Memory B cell (primary cell): ENCODE measurements at regions not wholly inside any gene's neighbourhood (a gene's known extent, or its start where the extent isn't known, plus 50 kb on each side); places are given as distances from the start of the nearest gene placed in this dataset.

ENCODE experiments used
- ATAC-seq: fragments of 150-1000 bp; cut with Tn5 transposase; 2 replicates; pipeline ENCODE4 v1.10.0; 2021; ENCODE audit warnings: low read depth, mild to moderate bottlenecking, moderate library complexity
- DNase-seq, 2 donors: peaks; one replicate each; pipeline ENCODE4 v3.0.0; 2022; ENCODE audit warnings: low spot score in 2 of 2
- H3K27ac Mint-ChIP-seq: one replicate; pipeline ENCODE4 v1.8.0; 2022; ENCODE audit warnings: mild to moderate bottlenecking, moderate library complexity, mixed read lengths
- H3K27me3 Mint-ChIP-seq: one replicate; pipeline ENCODE4 v1.8.0; 2022; ENCODE audit warnings: mixed read lengths
- H3K36me3 Mint-ChIP-seq: one replicate; pipeline ENCODE4 v1.8.0; 2022; ENCODE audit warnings: mild to moderate bottlenecking, mixed read lengths
- H3K4me1 Mint-ChIP-seq: one replicate; pipeline ENCODE4 v1.8.0; 2022; ENCODE audit warnings: mixed read lengths
- H3K4me3 Mint-ChIP-seq: one replicate; pipeline ENCODE4 v1.8.0; 2022; ENCODE audit warnings: mild to moderate bottlenecking, moderate library complexity, mixed read lengths
- H3K9me3 Mint-ChIP-seq: one replicate; pipeline ENCODE4 v1.8.0; 2022; ENCODE audit warnings: mixed read lengths

GRCh38 chr5:167180906-167181305 lies 1110.5 kb upstream of the WWC1 start:
- Mint-ChIP-seq H3K27ac (no peak overlapping the region), H3K4me3 (no peak overlapping the region)

GRCh38 chr5:167205881-167206280 lies 1085.6 kb upstream of the WWC1 start:
- H3K4me3 Mint-ChIP-seq, result no peak overlapping the region
- H3K36me3 Mint-ChIP-seq, result no peaks in the 10 kb centered on the region
- no peaks in the 10 kb centered on the region for H3K4me1 Mint-ChIP-seq

More at GRCh38 chr5:167180906-167181305, 1110.5 kb upstream of the WWC1 start:
- DNase-seq (no peak), ATAC-seq (no peak)
- Mint-ChIP-seq H3K9me3 (peaks cover 1% of the 10 kb centered on the region), H3K4me1 (no peaks in the 10 kb centered on the region), H3K27me3 (no peaks in the 10 kb centered on the region), H3K36me3 (no peaks in the 10 kb centered on the region)

DNA sequence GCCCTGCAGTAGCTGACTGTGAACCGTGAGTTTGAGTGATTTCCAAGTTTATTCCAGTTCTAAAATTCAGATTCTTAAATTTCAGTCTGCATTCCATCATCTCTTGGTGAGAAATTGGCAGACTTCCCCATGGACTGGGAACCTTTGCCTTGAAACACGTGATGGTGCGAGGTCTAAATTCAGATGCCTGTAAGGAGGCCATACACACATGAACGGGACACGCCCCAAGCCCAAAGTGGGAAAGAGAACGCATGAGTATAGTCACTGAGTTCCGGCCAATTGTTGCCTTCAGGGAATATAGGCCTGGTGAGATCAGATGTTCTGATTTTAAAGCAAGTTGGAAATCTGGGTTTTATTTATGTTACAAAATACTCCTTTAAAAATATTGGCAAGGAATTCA lies 1084.4 kb upstream of the WWC1 start:
- Mint-ChIP-seq H3K27ac (no peak overlapping the region), H3K4me3 (no peak overlapping the region), H3K4me1 (no peaks in the 10 kb centered on the region), H3K27me3 (no peaks in the 10 kb centered on the region), H3K9me3 (peaks cover 5% of the 10 kb centered on the region), H3K36me3 (no peaks in the 10 kb centered on the region)
- ATAC-seq (no peak), DNase-seq (no peak)

More at GRCh38 chr5:167205881-167206280, 1085.6 kb upstream of the WWC1 start:
- DNase-seq (no peak), ATAC-seq (no peak)
- Mint-ChIP-seq H3K9me3 (peaks cover 5% of the 10 kb centered on the region), H3K27ac (no peak overlapping the region), H3K27me3 (no peaks in the 10 kb centered on the region)

DNA sequence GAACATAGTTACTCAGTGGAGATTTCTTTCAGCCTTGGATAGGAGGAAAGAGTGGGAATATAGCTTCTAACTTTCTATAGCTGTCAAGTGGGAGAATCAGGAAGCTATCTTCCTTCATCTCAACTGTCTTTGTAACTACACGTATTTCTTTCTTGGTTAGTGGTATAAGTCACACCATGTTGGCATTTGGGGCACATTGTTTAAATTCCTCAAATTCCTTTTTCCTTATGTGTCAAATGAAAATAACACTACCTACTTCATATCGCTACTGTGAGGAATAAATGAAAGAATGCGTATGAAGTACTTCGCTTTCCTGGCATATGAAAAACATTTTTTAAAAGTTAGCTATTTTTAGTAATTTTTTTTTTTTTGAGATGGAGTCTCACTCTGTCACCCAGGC lies 1082.5 kb upstream of the WWC1 start:
- Mint-ChIP-seq H3K4me1 (no peaks in the 10 kb centered on the region), H3K36me3 (no peaks in the 10 kb centered on the region), H3K9me3 (peaks cover 2% of the 10 kb centered on the region), H3K4me3 (no peak overlapping the region), H3K27me3 (no peaks in the 10 kb centered on the region), H3K27ac (no peak overlapping the region)
- no peak for DNase-seq
- ATAC-seq, result no peak

DNA sequence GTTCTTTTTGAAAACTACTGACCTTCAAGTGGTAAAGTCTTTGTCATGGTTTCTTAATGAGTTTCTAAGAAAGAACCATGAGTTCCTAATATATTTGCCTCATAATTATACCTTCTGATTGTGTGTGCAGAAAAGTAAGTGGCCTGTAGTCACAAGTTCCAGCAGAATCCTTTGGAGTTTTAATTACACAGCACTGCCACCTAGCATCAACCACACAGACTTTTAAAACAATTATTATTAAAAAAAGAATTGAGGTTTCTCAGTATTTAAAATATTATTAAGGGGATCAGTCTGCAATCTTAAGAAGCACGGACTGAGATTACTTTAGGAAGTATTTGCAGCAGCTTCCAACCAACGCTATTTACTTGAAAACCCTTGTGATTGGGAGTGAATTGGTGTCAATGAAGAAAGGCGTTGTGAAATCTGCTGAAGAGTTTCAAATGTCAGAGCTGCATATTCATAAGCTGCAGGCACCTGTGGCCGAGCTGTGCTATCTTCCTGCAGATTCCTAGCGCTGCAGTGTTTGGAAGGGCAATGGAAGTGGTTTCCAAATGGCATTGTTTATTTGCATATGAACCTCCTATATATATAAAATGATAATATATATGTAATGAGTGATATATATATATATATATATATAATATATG lies 1074.2 kb upstream of the WWC1 start:
- ATAC-seq (no peak), DNase-seq (no peak)
- H3K36me3 Mint-ChIP-seq, result no peaks in the 10 kb centered on the region
- peaks cover 4% of the 10 kb centered on the region for H3K9me3 Mint-ChIP-seq
- no peak overlapping the region for H3K4me3 Mint-ChIP-seq
- no peaks in the 10 kb centered on the region for H3K4me1 Mint-ChIP-seq
- no peak overlapping the region for H3K27ac Mint-ChIP-seq
- no peaks in the 10 kb centered on the region for H3K27me3 Mint-ChIP-seq

DNA sequence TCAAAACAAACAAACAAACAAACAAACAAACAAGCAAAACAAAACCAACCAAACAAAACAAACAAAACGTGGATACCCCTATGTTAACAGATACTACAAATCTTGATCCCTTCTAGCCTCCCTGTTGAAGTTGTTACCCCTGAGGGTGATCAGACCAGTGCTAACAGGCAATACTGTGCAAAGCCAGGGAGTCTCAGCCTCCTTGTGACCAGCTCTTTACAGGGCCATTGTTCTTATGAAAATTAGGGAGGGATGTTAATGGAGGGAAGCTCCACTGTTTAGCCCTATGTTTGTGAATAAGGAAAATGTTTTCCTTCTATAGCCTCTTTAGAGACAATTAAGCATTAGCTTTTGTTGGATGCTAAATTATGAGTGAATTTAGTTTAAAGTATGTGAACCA lies 1072.1 kb upstream of the WWC1 start:
- no peaks in the 10 kb centered on the region for H3K27me3 Mint-ChIP-seq
- no peak overlapping the region for H3K27ac Mint-ChIP-seq
- no peaks in the 10 kb centered on the region for H3K4me1 Mint-ChIP-seq
- no peak overlapping the region for H3K4me3 Mint-ChIP-seq
- peaks cover 5% of the 10 kb centered on the region for H3K9me3 Mint-ChIP-seq
- ATAC-seq (no peak), DNase-seq (no peak)
- H3K36me3 Mint-ChIP-seq, result no peaks in the 10 kb centered on the region

DNA sequence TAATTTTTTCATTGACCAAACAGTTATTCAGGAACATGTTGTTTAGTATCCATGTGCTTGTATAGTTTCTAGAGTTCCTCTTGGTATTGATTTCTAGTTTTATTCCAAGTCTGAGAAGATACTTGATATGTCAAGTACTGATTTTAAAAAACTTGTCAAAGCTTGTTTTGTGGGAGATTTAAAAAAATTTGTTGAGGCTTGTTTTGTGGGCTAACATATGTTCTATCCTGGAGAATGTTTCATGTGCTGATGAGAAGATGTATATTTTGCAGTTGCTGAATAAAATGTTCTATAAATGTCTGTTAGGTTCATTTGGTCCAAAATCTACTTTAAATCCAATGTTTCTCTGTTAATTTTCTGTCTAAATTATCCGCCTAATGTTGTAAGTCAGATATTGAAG lies 1065.1 kb upstream of the WWC1 start:
- no peak for DNase-seq
- Mint-ChIP-seq H3K27ac (no peak overlapping the region), H3K9me3 (peaks cover 9% of the 10 kb centered on the region), H3K4me1 (no peaks in the 10 kb centered on the region), H3K27me3 (no peaks in the 10 kb centered on the region), H3K4me3 (no peak overlapping the region), H3K36me3 (no peaks in the 10 kb centered on the region)
- ATAC-seq, result no peak

GRCh38 chr5:167228134-167228533 lies 1063.3 kb upstream of the WWC1 start:
- Mint-ChIP-seq H3K4me1 (no peaks in the 10 kb centered on the region), H3K27me3 (no peaks in the 10 kb centered on the region), H3K4me3 (no peak overlapping the region), H3K36me3 (no peaks in the 10 kb centered on the region), H3K27ac (no peak overlapping the region), H3K9me3 (peaks cover 9% of the 10 kb centered on the region)
- DNase-seq (no peak), ATAC-seq (no peak)

DNA sequence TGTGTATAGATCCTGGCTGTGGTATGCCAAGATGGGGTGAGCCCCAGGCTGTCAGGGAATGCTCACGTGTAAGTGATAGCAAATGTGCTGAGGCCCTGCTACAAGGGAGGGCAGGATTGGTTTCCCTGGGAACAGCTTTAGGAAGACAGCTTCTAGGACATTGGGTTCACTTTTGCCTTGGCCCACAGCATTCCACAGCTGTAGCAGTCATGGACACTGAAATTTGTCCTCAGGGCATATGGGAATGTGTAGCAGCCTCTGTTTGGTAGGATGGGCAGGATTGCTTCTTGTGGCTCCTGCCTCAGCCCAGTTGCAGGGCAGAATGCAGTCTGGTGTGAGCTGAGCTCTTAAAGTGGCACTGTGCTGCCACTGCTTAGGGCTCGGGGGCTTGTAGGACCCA lies 1061.7 kb upstream of the WWC1 start:
- Mint-ChIP-seq H3K4me3 (no peak overlapping the region), H3K36me3 (no peaks in the 10 kb centered on the region), H3K9me3 (peaks cover 7% of the 10 kb centered on the region), H3K27ac (no peak overlapping the region), H3K27me3 (no peaks in the 10 kb centered on the region), H3K4me1 (no peaks in the 10 kb centered on the region)
- no peak for ATAC-seq
- no peak for DNase-seq

DNA sequence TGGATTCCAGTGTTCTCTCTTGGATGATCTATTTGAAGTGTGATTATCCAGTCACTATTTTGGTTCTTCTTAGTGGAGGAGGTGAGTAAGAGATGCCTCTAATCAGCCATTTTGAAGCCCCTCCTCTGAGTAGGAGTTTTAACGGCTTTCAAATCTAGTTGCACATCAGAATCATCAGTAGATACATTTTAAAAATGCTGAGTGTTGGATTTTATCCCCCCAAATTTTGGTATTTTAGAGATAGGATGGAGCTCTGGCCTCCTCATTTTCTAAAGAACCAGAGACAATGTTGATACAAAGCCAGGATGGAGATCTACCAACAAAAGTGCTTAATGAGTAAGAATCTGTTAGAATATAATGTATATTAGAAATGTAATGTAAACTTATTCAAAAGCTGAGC lies 1061.0 kb upstream of the WWC1 start:
- no peak overlapping the region for H3K27ac Mint-ChIP-seq
- no peaks in the 10 kb centered on the region for H3K36me3 Mint-ChIP-seq
- no peak overlapping the region for H3K4me3 Mint-ChIP-seq
- H3K27me3 Mint-ChIP-seq, result no peaks in the 10 kb centered on the region
- no peaks in the 10 kb centered on the region for H3K4me1 Mint-ChIP-seq
- peaks cover 5% of the 10 kb centered on the region for H3K9me3 Mint-ChIP-seq
- DNase-seq (no peak), ATAC-seq (no peak)

GRCh38 chr5:167232675-167233311 lies 1058.7 kb upstream of the WWC1 start:
- Mint-ChIP-seq H3K36me3 (no peaks in the 10 kb centered on the region), H3K27me3 (no peaks in the 10 kb centered on the region), H3K4me1 (no peaks in the 10 kb centered on the region), H3K9me3 (peaks cover 3% of the 10 kb centered on the region), H3K4me3 (no peak overlapping the region), H3K27ac (no peak overlapping the region)
- DNase-seq (no peak), ATAC-seq (no peak)

- Mint-ChIP-seq H3K36me3 (no peaks in the 10 kb centered on the region), H3K27ac (no peak overlapping the region), H3K9me3 (peaks cover 3% of the 10 kb centered on the region), H3K4me3 (no peak overlapping the region), H3K4me1 (no peaks in the 10 kb centered on the region), H3K27me3 (no peaks in the 10 kb centered on the region)
- ATAC-seq (no peak), DNase-seq (no peak)
Measured at GRCh38 chr5:167233507-167234220, 1057.8 kb upstream of the WWC1 start.

DNA sequence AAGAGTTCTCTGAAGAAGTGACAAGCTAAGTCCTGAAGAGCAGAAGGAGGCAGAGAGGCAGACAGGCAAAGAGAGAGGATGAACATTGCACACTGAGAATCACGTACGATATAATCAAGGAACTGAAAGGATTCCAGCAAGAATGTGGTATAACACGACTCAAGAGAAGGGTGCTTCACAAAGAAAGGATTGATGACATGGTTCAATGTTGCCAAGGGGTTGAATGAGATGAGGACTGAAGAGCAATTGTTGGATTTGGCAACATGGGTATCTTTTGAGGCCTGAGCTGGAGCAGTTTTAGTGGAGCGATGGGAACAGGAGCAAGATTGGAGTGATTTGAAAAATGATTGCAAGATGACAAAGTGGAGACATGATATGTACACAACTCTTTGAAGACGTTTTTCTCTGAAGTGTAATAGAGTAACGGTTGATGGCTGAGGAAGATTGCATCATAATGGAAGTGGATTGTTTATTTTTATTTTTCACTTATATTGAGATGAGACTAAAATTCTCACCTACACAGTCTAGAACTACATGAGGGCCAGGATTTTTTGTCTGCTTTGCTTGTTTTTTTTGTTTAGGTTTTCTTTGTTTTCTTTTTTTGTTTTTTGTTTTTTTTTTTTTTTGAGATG lies 1049.9 kb upstream of the WWC1 start:
- H3K9me3 Mint-ChIP-seq, result peaks cover 4% of the 10 kb centered on the region
- H3K4me3 Mint-ChIP-seq, result no peak overlapping the region
- H3K27me3 Mint-ChIP-seq, result no peaks in the 10 kb centered on the region
- no peak overlapping the region for H3K27ac Mint-ChIP-seq
- DNase-seq, result no peak
- H3K4me1 Mint-ChIP-seq, result no peaks in the 10 kb centered on the region
- no peaks in the 10 kb centered on the region for H3K36me3 Mint-ChIP-seq
- no peak for ATAC-seq

- H3K27me3 Mint-ChIP-seq, result no peaks in the 10 kb centered on the region
- H3K27ac Mint-ChIP-seq, result no peak overlapping the region
- ATAC-seq, result no peak
- H3K4me3 Mint-ChIP-seq, result no peak overlapping the region
- H3K9me3 Mint-ChIP-seq, result peaks cover 4% of the 10 kb centered on the region
- H3K4me1 Mint-ChIP-seq, result no peaks in the 10 kb centered on the region
- DNase-seq, result no peak
- no peaks in the 10 kb centered on the region for H3K36me3 Mint-ChIP-seq
Measured at GRCh38 chr5:167242701-167243100, 1048.7 kb upstream of the WWC1 start.
